Dedifferentiated amniotic fluid mesenchymal stem cell (primary cell): ENCODE measurements at regions not wholly inside any gene's neighbourhood (a gene's known extent, or its start where the extent isn't known, plus 50 kb on each side); places are given as distances from the start of the nearest gene placed in this dataset.

Experiments used
- DNase-seq: peaks from one replicate; pipeline ENCODE4 v3.0.0-alpha.2; 2016; ENCODE audit errors: extremely low spot score

- no peak for DNase-seq
Measured at GRCh38 chr11:114758627-114759026, 80.3 kb downstream of the NXPE2 start.

- DNase-seq = peak; percentile 43
Measured at GRCh38 chr11:114762408-114762807, 84.1 kb downstream of the NXPE2 start.

GRCh38 chr11:114764563-114764962, 86.2 kb downstream of the NXPE2 start:
- DNase-seq = no peak

- DNase-seq = no peak
Measured at GRCh38 chr11:114771172-114771571, 92.8 kb downstream of the NXPE2 start.

- DNase-seq = no peak
Measured at GRCh38 chr11:114773541-114774338, 95.4 kb downstream of the NXPE2 start.

GRCh38 chr11:114774599-114775361, 96.5 kb downstream of the NXPE2 start:
- DNase-seq = no peak

- no peak for DNase-seq
Measured at GRCh38 chr11:114775875-114776621, 97.7 kb downstream of the NXPE2 start.

- DNase-seq = no peak
Measured at GRCh38 chr11:114776956-114777355, 98.6 kb downstream of the NXPE2 start.

- no peak for DNase-seq
Measured at GRCh38 chr11:114779189-114779588, 100.9 kb downstream of the NXPE2 start.

- no peak for DNase-seq
Measured at GRCh38 chr11:114782650-114783310, 104.5 kb downstream of the NXPE2 start.

GRCh38 chr11:114783805-114784204, 105.5 kb downstream of the NXPE2 start:
- DNase-seq = no peak

- DNase-seq = no peak
Measured at GRCh38 chr11:114784216-114784615, 105.9 kb downstream of the NXPE2 start.

- no peak for DNase-seq
Measured at GRCh38 chr11:114784891-114785290, 106.6 kb downstream of the NXPE2 start.

GRCh38 chr11:114785820-114786219, 107.5 kb downstream of the NXPE2 start:
- DNase-seq = no peak

- DNase-seq = no peak
Measured at GRCh38 chr11:114787126-114787525, 108.8 kb downstream of the NXPE2 start.

GRCh38 chr11:114790910-114791309, 112.6 kb downstream of the NXPE2 start:
- no peak for DNase-seq

GRCh38 chr11:114794048-114794684, 115.8 kb downstream of the NXPE2 start:
- no peak for DNase-seq

- DNase-seq = no peak
Measured at GRCh38 chr11:114796954-114797721, 118.8 kb downstream of the NXPE2 start.

GRCh38 chr11:114799476-114799875, 121.1 kb downstream of the NXPE2 start:
- no peak for DNase-seq

- DNase-seq = no peak
Measured at GRCh38 chr11:114801773-114802172, 123.4 kb downstream of the NXPE2 start.

GRCh38 chr11:114802878-114803277, 124.6 kb downstream of the NXPE2 start:
- DNase-seq = no peak
